ENCODE measurements at regions not wholly inside any gene's neighbourhood (a gene's known extent, or its start where the extent isn't known, plus 50 kb on each side); places are given as distances from the start of the nearest gene placed in this dataset.

- no peak for TF ChIP-seq CTCF (IDR thresholded peaks at IDR 0.05; ENCODE audit: extremely low read depth, insufficient read depth, missing control alignments)
- in situ Hi-C loops (cut with MboI; ENCODE audit: low pct_unique_long_range_greater_than_20kb, low sequenced_read_pairs, unreplicated experiment), result no loop called here
These were observed 273.4 kb upstream of the PLD5 start for GRCh38 chr1:242797856-242798255.

GRCh38 chr1:242788771-242789170 is 264.3 kb upstream of the PLD5 start:
- in situ Hi-C loops (cut with MboI; ENCODE audit: low pct_unique_long_range_greater_than_20kb, low sequenced_read_pairs, unreplicated experiment), result no loop called here
- no peak for TF ChIP-seq CTCF (IDR thresholded peaks at IDR 0.05; ENCODE audit: extremely low read depth, insufficient read depth, missing control alignments)
- DNase-seq (ENCODE audit: low spot score), result peak; percentile 10

More at GRCh38 chr1:242797856-242798255, 273.4 kb upstream of the PLD5 start:
- no peak for DNase-seq (ENCODE audit: low spot score)

- in situ Hi-C loops (cut with MboI; ENCODE audit: low pct_unique_long_range_greater_than_20kb, low sequenced_read_pairs, unreplicated experiment), result no loop called here
- DNase-seq (ENCODE audit: low spot score), result no peak
- TF ChIP-seq CTCF (IDR thresholded peaks at IDR 0.05; ENCODE audit: extremely low read depth, insufficient read depth, missing control alignments), result no peak
These were observed 263.5 kb upstream of the PLD5 start for GRCh38 chr1:242787968-242788367.

GRCh38 chr1:242784807-242785206 is 260.3 kb upstream of the PLD5 start:
- in situ Hi-C loops (cut with MboI; ENCODE audit: low pct_unique_long_range_greater_than_20kb, low sequenced_read_pairs, unreplicated experiment), result no loop called here
- no peak for TF ChIP-seq CTCF (IDR thresholded peaks at IDR 0.05; ENCODE audit: extremely low read depth, insufficient read depth, missing control alignments)
- no peak for DNase-seq (ENCODE audit: low spot score)

- in situ Hi-C loops (cut with MboI; ENCODE audit: low pct_unique_long_range_greater_than_20kb, low sequenced_read_pairs, unreplicated experiment), result no loop called here
- TF ChIP-seq CTCF (IDR thresholded peaks at IDR 0.05; ENCODE audit: extremely low read depth, insufficient read depth, missing control alignments), result no peak
- no peak for DNase-seq (ENCODE audit: low spot score)
These were observed 259.6 kb upstream of the PLD5 start for GRCh38 chr1:242784084-242784483.

- no peak for DNase-seq (ENCODE audit: low spot score)
- in situ Hi-C loops (cut with MboI; ENCODE audit: low pct_unique_long_range_greater_than_20kb, low sequenced_read_pairs, unreplicated experiment), result no loop called here
- no peak for TF ChIP-seq CTCF (IDR thresholded peaks at IDR 0.05; ENCODE audit: extremely low read depth, insufficient read depth, missing control alignments)
These were observed 249.8 kb upstream of the PLD5 start for GRCh38 chr1:242774256-242774655.

GRCh38 chr1:242770366-242770765 is 245.9 kb upstream of the PLD5 start:
- TF ChIP-seq CTCF (IDR thresholded peaks at IDR 0.05; ENCODE audit: extremely low read depth, insufficient read depth, missing control alignments), result no peak
- in situ Hi-C loops (cut with MboI; ENCODE audit: low pct_unique_long_range_greater_than_20kb, low sequenced_read_pairs, unreplicated experiment), result no loop called here
- no peak for DNase-seq (ENCODE audit: low spot score)
